D721Med (cell line): ENCODE measurements at regions not wholly inside any gene's neighbourhood (a gene's known extent, or its start where the extent isn't known, plus 50 kb on each side); places are given as distances from the start of the nearest gene placed in this dataset.

Source experiments
- DNase-seq: peaks from one replicate; pipeline ENCODE4 v3.0.0; 2011; ENCODE audit warnings: low spot score; ENCODE audit not compliant: insufficient read length
- FAIRE-seq: peaks from 2 replicates; lab custom pipeline; 2011; peaks lifted over from hg19 to GRCh38; lab: Jason Lieb, UNC
- CTCF ChIP-seq: IDR thresholded peaks from 2 replicates; pipeline ENCODE4 v1.5.1; 2012; ENCODE audit warnings: mild to moderate bottlenecking, control low read depth; ENCODE audit not compliant: insufficient read depth; ENCODE audit errors: missing control alignments

- no peak for FAIRE-seq
- TF ChIP-seq CTCF = no peak
- no peak for DNase-seq
These were observed 174.4 kb upstream of the BMPER start for GRCh38 chr7:33730958-33731357.

- no peak for DNase-seq
- no peak for TF ChIP-seq CTCF
- FAIRE-seq = no peak
These were observed 173.4 kb upstream of the BMPER start for GRCh38 chr7:33731912-33732311.

- FAIRE-seq = no peak
- DNase-seq = no peak
- TF ChIP-seq CTCF = no peak
These were observed 172.9 kb upstream of the BMPER start for GRCh38 chr7:33732462-33732861.

GRCh38 chr7:33733870-33734650 lies 171.3 kb upstream of the BMPER start:
- DNase-seq (no peak), FAIRE-seq (no peak)
- no peak for TF ChIP-seq CTCF

GRCh38 chr7:33735403-33735802 lies 169.9 kb upstream of the BMPER start:
- DNase-seq = no peak
- FAIRE-seq = no peak
- TF ChIP-seq CTCF = no peak

GRCh38 chr7:33736521-33737221 lies 168.7 kb upstream of the BMPER start:
- TF ChIP-seq CTCF = no peak
- no peak for DNase-seq
- FAIRE-seq = no peak
